Upper lobe of left lung (tissue), 6 donors: ENCODE measurements at regions not wholly inside any gene's neighbourhood (a gene's known extent, or its start where the extent isn't known, plus 50 kb on each side); places are given as distances from the start of the nearest gene placed in this dataset.
A peak's percentile ranks its signal among the peaks of the same experiment; 100 is the strongest.

Source experiments
- ATAC-seq, 2 donors: fragments of 200-7000 bp; cut with Tn5 transposase; one replicate each; pipeline ENCODE4 v1.9.1; 2022; ENCODE audit warnings: mild to moderate bottlenecking in 2 of 2, moderate library complexity in 2 of 2; ENCODE audit not compliant: low FRiP score in 2 of 2
- DNase-seq, 2 donors: peaks; one replicate each; pipeline ENCODE4 v3.0.0-alpha.2; 2019 to 2020
- H3K27ac ChIP-seq, 4 donors: fragments of 200-600 bp; sonication (generic); one replicate each; pipeline ENCODE4 v1.5.1; 2016 to 2019
- H3K27me3 ChIP-seq, 4 donors: fragments of 200-600 bp; sonication (generic); one replicate each; pipeline ENCODE4 v1.5.1; 2017 to 2019
- H3K36me3 ChIP-seq, 4 donors: fragments of 200-600 bp; sonication (generic); one replicate each; pipeline ENCODE4 v1.5.1; 2016 to 2019
- H3K4me1 ChIP-seq, 4 donors: fragments of 200-600 bp; sonication (generic); one replicate each; pipeline ENCODE4 v1.5.1; 2018 to 2019
- H3K4me3 ChIP-seq, 4 donors: fragments of 200-600 bp; sonication (generic); one replicate each; pipeline ENCODE4 v1.5.1; 2017 to 2019; ENCODE audit warnings: mild to moderate bottlenecking in 2 of 4, moderate library complexity in 1 of 4
- H3K9me3 ChIP-seq, 4 donors: fragments of 200-600 bp; sonication (generic); one replicate each; pipeline ENCODE4 v1.5.1; 2018 to 2019
- EP300 ChIP-seq, 4 donors: sonication (generic); formaldehyde crosslinking; IDR thresholded peaks; one replicate each; pipeline ENCODE4 v1.5.1; 2017; ENCODE audit warnings: antibody characterized with exemption in 4 of 4, control low read depth in 2 of 4
- POLR2A ChIP-seq, 4 donors: fragments of 450-650 bp; IDR thresholded peaks; one replicate each; pipeline ENCODE4 v1.5.1; 2016 to 2017; ENCODE audit warnings: antibody characterized with exemption in 4 of 4, mild to moderate bottlenecking in 2 of 4
- POLR2AphosphoS5 ChIP-seq, 2 donors: sonication (generic); formaldehyde crosslinking; IDR thresholded peaks; one replicate each; pipeline ENCODE4 v1.5.1; 2017; ENCODE audit warnings: antibody characterized with exemption in 2 of 2
- WGBS, 2 donors: methylation state at CpG; one replicate each; pipeline ENCODE4 v1.1.5; 2017 to 2018; 5-methylcytosine and 5-hydroxymethylcytosine counted together
- TF ChIP-seq, protein P1 (sequence below), 6 experiments: fragments of 450-650 bp in 4 of 6; fragments of 200-600 bp in 2 of 6; sonication (generic) in 2 of 6; IDR thresholded peaks; one replicate each; pipeline ENCODE4 v1.5.1; 2016 to 2019; ENCODE audit warnings: antibody characterized with exemption in 6 of 6
- donor health status: DM: no; HTN: no; CAD: no; lungs with moderate emphysema.
- donor health status: DM: no; HTN: yes; CAD: no; lungs with severe emphysema.

- DNase-seq (no peak), ATAC-seq (peak in 1 of 2 donors; percentile 56)
- H3K27ac ChIP-seq = no peak overlapping the region
- H3K36me3 ChIP-seq = no peaks in the 10 kb centered on the region
- TF ChIP-seq, protein P1, sequence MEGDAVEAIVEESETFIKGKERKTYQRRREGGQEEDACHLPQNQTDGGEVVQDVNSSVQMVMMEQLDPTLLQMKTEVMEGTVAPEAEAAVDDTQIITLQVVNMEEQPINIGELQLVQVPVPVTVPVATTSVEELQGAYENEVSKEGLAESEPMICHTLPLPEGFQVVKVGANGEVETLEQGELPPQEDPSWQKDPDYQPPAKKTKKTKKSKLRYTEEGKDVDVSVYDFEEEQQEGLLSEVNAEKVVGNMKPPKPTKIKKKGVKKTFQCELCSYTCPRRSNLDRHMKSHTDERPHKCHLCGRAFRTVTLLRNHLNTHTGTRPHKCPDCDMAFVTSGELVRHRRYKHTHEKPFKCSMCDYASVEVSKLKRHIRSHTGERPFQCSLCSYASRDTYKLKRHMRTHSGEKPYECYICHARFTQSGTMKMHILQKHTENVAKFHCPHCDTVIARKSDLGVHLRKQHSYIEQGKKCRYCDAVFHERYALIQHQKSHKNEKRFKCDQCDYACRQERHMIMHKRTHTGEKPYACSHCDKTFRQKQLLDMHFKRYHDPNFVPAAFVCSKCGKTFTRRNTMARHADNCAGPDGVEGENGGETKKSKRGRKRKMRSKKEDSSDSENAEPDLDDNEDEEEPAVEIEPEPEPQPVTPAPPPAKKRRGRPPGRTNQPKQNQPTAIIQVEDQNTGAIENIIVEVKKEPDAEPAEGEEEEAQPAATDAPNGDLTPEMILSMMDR (IDR thresholded peaks at IDR 0.05) = no peak
- H3K9me3 ChIP-seq = no peaks in the 10 kb centered on the region
- peaks cover 0 to 6% (median 0%) of the 10 kb centered on the region in 4 donors for H3K4me1 ChIP-seq
- no peak overlapping the region for H3K4me3 ChIP-seq
- 37% methylated on average over 16 of the region's 16 CpGs for WGBS, 2 donors
- H3K27me3 ChIP-seq = no peaks in the 10 kb centered on the region
These were observed 529.3 kb downstream of the QKI start for GRCh38 chr6:163943607-163944385.

GRCh38 chr6:163942790-163943189 is 528.3 kb downstream of the QKI start:
- peaks cover 0 to 6% (median 0%) of the 10 kb centered on the region in 4 donors for H3K4me1 ChIP-seq
- no peaks in the 10 kb centered on the region for H3K27me3 ChIP-seq
- no peak overlapping the region for H3K27ac ChIP-seq
- no peak overlapping the region for H3K4me3 ChIP-seq
- DNase-seq = no peak
- ATAC-seq = no peak
- H3K36me3 ChIP-seq = no peaks in the 10 kb centered on the region
- no peaks in the 10 kb centered on the region for H3K9me3 ChIP-seq
- WGBS, 2 donors = 54 to 67% methylated on average over 3 of the region's 3 CpGs
- no peak for TF ChIP-seq EP300 (IDR thresholded peaks at IDR 0.05)

DNA sequence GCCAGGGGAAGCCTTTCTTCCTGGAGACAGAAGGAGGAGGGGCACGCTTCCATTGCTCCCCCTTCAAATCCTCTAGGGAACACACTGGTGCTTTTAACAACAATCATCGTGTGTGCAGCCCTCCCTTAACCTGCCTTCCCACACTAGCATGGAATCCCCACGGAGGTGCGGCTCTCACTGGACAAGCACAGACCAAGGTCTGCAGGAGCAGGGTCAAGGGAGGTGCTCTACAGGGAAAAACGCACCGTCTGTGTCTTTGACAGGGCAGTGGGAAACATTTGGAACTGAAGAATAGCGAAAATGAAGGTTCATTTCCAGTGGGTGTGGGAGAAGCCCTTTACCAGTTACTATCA is 527.1 kb downstream of the QKI start:
- DNase-seq (no peak), ATAC-seq (peak in 1 of 2 donors; percentile 5)
- Histone ChIP-seq H3K9me3 (no peaks in the 10 kb centered on the region), H3K4me3 (no peak overlapping the region), H3K36me3 (no peaks in the 10 kb centered on the region), H3K4me1 (peaks cover 0 to 6% (median 0%) of the 10 kb centered on the region in 4 donors), H3K27ac (no peak overlapping the region), H3K27me3 (no peaks in the 10 kb centered on the region)
- 65 to 82% methylated on average over 7 of the region's 7 CpGs for WGBS, 2 donors
- TF ChIP-seq, protein P1 (IDR thresholded peaks at IDR 0.05) = no peak
- TF ChIP-seq POLR2AphosphoS5 (IDR thresholded peaks at IDR 0.05) = no peak
- no peak for TF ChIP-seq POLR2A (IDR thresholded peaks at IDR 0.05)
- no peak for TF ChIP-seq EP300 (IDR thresholded peaks at IDR 0.05)

- H3K27ac ChIP-seq = no peak overlapping the region
- DNase-seq (no peak), ATAC-seq (peak in 1 of 2 donors; percentile 38)
- whole genome bisulfite sequencing, 2 donors = 66 to 73% methylated on average over 10 of the region's 10 CpGs
- H3K36me3 ChIP-seq = no peaks in the 10 kb centered on the region
- H3K9me3 ChIP-seq = no peaks in the 10 kb centered on the region
- peaks cover 0 to 6% (median 0%) of the 10 kb centered on the region in 4 donors for H3K4me1 ChIP-seq
- no peaks in the 10 kb centered on the region for H3K27me3 ChIP-seq
- TF ChIP-seq EP300 (IDR thresholded peaks at IDR 0.05) (no peak), POLR2AphosphoS5 (IDR thresholded peaks at IDR 0.05) (no peak), POLR2A (IDR thresholded peaks at IDR 0.05) (no peak)
- TF ChIP-seq, protein P1 (IDR thresholded peaks at IDR 0.05) = no peak
- H3K4me3 ChIP-seq = no peak overlapping the region
These were observed 526.4 kb downstream of the QKI start for GRCh38 chr6:163940705-163941623.

- WGBS, 2 donors = 57 to 84% methylated on average over 2 to 4 of the region's 4 CpGs
- Histone ChIP-seq H3K9me3 (no peaks in the 10 kb centered on the region), H3K4me1 (peaks cover 0 to 9% (median 0%) of the 10 kb centered on the region in 4 donors)
These were observed 522.6 kb downstream of the QKI start for GRCh38 chr6:163937071-163937470.

More at GRCh38 chr6:163937071-163937470, 522.6 kb downstream of the QKI start:
- no peak for TF ChIP-seq EP300 (IDR thresholded peaks at IDR 0.05)
- ATAC-seq = no peak
- no peak for DNase-seq
- H3K36me3 ChIP-seq = no peaks in the 10 kb centered on the region
- no peak overlapping the region for H3K4me3 ChIP-seq
- no peak overlapping the region for H3K27ac ChIP-seq
- no peaks in the 10 kb centered on the region for H3K27me3 ChIP-seq
